Epithelial cell of proximal tubule (primary cell): ENCODE measurements at regions not wholly inside any gene's neighbourhood (a gene's known extent, or its start where the extent isn't known, plus 50 kb on each side); places are given as distances from the start of the nearest gene placed in this dataset.
A peak's percentile ranks its signal among the peaks of the same experiment; 100 is the strongest.

ENCODE experiments used
- DNase-seq: peaks from one replicate; pipeline ENCODE4 v3.0.0-alpha.2; 2011; ENCODE audit warnings: low read depth
- H3K4me3 ChIP-seq: 2 replicates; pipeline ENCODE4 v1.5.1; 2011; ENCODE audit warnings: low read depth, mild to moderate bottlenecking, low read length
- CTCF ChIP-seq: conservative IDR thresholded peaks from 2 replicates; pipeline ENCODE4 v1.5.1; 2012; ENCODE audit warnings: low read depth, mild to moderate bottlenecking, low read length

- TF ChIP-seq CTCF = no peak
- H3K4me3 ChIP-seq = no peak overlapping the region
- DNase-seq = no peak
Observed at GRCh38 chr15:27673766-27674445, 425.2 kb downstream of the OCA2 start.

GRCh38 chr15:27672537-27672936 is 426.6 kb downstream of the OCA2 start:
- no peak for DNase-seq
- TF ChIP-seq CTCF = no peak
- H3K4me3 ChIP-seq = no peak overlapping the region

GRCh38 chr15:27671819-27672437 is 427.2 kb downstream of the OCA2 start:
- DNase-seq = no peak
- no peak for TF ChIP-seq CTCF

GRCh38 chr15:27670486-27671209 is 428.5 kb downstream of the OCA2 start:
- no peak for DNase-seq
- H3K4me3 ChIP-seq = no peak overlapping the region
- no peak for TF ChIP-seq CTCF

More at GRCh38 chr15:27671819-27672437, 427.2 kb downstream of the OCA2 start:
- H3K4me3 ChIP-seq = no peak overlapping the region

- peak; percentile 96 for DNase-seq
- TF ChIP-seq CTCF = no peak
Observed at GRCh38 chr15:27669641-27670040, 429.5 kb downstream of the OCA2 start.

GRCh38 chr15:27668471-27669220 is 430.5 kb downstream of the OCA2 start:
- no peak for TF ChIP-seq CTCF
- H3K4me3 ChIP-seq = no peak overlapping the region
- DNase-seq = peak; percentile 79

More at GRCh38 chr15:27669641-27670040, 429.5 kb downstream of the OCA2 start:
- no peak overlapping the region for H3K4me3 ChIP-seq
